HG03520 (cell line): ENCODE measurements at regions not wholly inside any gene's neighbourhood (a gene's known extent, or its start where the extent isn't known, plus 50 kb on each side); places are given as distances from the start of the nearest gene placed in this dataset.

Source experiments
- ATAC-seq: cut with Tn5 transposase; IDR thresholded peaks from one replicate; pipeline ENCODE4 v1.9.1; 2021; ENCODE audit warnings: mild to moderate bottlenecking, moderate library complexity; ENCODE audit not compliant: unreplicated experiment

DNA sequence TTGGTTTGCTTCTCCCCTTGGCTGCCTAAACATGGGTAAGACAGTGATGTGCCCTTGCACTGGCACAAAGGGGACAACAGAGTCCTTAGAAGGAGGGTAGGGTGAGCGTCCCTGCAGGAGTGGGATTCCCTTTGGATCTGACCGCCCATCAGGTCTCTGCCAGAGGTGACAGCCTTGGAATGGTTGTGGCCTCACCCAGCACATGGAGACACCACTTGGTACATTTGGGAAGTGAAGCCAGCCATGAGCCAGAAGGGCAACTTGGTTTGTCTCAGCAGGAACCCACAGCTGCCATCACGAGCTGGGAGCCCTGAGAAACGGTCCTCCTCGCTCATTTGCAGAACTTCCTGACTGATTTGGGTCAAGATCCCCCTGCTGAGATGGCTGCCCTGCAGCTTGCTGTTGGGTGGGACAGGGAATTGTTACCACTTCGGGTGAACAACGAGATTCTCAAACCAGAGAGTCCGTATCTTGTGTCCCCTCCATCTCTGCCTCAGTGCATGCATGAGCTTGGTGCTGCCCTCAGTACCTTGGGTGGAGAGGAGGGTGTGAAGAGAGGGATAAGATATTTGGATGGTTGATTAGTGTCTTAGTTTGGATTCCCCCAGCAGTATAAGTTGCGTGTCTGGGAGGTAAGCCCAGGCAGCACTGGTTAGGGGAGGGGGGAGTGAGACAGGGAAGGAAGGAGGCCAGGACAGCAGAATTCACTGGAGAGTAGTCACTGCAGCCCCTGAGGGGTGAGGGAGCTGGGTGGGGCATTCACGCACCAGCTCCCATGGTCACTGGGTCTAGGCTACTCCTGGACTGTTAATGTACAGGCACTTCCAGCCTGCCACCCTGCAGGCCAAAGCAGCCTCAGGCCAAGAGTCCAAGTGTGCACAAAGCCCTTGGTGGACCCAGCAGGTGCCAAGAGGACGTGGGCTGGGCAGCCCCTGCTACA lies 168.8 kb upstream of the TOPAZ1 start:
- ATAC-seq = no peak

DNA sequence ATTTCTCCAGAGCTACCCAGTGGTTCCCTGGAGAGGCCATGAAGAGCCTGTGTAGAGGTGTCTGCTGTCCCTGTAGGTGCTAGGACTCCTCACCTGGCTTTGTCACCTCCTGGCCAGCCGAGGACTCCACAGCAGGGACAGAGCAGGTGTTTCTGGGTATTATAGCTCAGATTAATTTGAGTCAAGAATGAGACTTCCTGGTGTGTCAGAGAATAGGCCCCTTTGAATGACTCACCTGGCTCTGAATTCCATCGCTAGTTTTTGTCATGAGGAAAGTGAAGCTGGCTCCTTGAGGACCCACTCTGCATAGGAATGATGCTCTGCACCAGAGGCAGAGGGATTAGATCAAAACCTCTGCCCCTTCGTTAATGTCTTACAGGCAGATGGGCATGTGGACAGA lies 167.5 kb upstream of the TOPAZ1 start:
- no peak for ATAC-seq

DNA sequence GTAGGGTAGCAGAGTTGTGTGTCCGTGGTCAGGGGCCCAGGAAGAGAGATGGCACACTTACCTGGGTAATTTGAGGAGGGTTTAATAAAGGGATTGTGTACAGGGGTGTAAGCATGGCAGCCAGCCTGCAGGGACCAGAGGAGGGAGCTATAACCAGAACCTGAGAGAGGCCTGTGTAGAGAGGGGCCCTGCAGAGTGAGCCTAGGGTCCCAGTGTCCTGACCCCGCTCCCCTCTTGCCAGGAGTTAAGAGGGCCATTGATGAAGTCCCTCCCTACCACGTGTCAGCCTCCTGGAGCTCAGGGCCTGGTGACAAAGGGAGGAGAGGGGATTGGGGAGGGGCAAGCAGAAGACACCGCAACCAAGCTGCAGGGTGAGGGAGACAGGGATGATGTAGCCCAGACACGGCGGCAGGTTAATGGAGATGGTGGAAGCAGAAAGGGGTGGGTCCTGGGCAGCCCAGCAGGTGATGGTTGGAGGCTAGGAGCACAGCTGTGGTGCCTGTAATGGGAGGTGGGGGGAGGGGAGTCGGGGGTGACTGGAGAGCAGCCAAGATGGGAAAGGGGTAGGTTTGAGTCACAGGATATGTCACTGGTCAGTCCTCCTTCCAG lies 165.4 kb upstream of the TOPAZ1 start:
- ATAC-seq = no peak

GRCh38 chr3:44077267-44077666 lies 164.4 kb upstream of the TOPAZ1 start:
- no peak for ATAC-seq

GRCh38 chr3:44078863-44079262 lies 162.8 kb upstream of the TOPAZ1 start:
- no peak for ATAC-seq

- no peak for ATAC-seq
Measured at GRCh38 chr3:44079916-44080315, 161.8 kb upstream of the TOPAZ1 start.

DNA sequence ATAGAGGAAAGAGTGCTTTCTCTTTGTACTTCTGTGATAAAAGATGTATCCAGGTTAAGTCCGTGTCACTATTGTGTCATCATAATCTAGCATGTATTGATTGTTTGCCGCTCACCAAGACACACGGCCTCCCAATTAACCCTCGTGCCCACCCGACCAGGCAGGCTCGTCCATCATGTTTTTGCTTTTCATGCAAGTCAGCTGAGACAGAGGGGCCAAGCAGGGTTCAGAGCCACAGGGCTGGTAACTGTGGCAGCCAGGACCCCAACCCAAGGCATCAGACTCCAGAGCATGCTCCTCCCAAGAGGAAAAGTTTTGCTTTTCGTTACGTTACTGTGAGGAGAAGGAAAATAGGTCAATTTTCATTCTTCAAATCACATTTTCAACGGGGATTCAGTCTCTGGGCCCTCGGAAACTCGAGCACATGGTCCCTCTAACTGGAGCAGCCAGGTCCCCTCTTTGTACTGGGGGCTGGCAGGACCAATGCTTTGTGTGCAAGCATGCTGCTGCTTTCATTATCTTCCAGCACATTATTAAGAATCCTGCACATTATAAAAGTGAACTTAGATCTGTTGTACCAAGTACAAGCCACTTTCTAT lies 161.1 kb upstream of the TOPAZ1 start:
- no peak for ATAC-seq

DNA sequence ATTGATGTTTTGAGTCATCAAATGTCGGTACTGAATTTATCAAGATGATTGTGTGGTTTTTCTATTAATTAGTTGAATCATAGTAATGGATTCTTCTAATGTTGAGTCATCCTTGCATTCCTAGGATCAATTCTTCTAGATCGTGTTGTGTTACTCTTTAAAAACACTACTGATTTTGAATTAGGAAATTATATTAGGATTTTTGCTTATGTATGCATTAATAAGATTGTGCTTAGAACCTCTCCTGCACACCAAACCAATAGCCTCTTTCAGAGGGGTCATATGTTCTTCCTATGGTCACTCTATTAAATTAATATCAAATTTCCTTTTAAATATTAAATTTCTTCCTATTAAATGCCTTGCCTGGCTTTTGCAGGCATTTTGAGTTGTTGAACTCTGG lies 151.7 kb upstream of the TOPAZ1 start:
- ATAC-seq = no peak

- ATAC-seq = no peak
Measured at GRCh38 chr3:44092497-44092896, 149.2 kb upstream of the TOPAZ1 start.

- ATAC-seq = no peak
Measured at GRCh38 chr3:44093531-44093930, 148.2 kb upstream of the TOPAZ1 start.

DNA sequence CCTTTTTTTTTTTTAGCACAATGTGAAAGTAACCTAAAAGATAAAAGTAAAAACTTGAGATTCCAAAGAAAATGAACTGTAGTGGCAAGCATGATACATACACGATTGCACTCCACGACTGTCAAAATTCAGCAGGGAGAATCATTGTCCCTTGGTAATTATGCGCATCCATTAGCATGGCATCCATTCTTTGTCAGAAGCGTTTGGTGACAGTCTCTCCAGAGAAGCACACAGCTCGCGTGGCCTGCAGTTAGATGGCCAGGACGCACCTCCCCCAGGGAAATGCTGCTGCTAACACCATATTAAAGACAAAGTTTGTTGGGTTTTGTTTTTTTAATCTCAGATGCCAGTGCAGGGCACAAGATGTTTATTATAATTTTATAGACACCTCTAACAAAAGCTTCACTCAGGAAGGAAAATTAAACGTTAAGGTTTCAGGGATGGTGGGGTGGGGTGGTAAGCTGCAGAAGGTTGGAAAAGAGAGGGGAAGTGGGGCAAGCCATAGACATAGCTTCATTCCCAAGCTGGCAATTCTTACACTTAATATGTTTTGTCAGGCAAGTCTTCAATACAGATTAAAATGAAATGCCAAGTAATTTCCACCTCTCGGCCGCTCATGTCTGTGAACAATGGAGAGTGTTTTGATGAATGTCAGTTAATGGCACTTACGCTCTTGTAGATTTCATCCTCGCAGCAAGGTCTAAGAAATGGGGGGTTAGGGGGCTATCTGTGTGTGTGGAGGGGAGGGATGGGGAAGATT lies 142.8 kb upstream of the TOPAZ1 start:
- no peak for ATAC-seq

GRCh38 chr3:44099566-44100297 lies 142.0 kb upstream of the TOPAZ1 start:
- no peak for ATAC-seq

DNA sequence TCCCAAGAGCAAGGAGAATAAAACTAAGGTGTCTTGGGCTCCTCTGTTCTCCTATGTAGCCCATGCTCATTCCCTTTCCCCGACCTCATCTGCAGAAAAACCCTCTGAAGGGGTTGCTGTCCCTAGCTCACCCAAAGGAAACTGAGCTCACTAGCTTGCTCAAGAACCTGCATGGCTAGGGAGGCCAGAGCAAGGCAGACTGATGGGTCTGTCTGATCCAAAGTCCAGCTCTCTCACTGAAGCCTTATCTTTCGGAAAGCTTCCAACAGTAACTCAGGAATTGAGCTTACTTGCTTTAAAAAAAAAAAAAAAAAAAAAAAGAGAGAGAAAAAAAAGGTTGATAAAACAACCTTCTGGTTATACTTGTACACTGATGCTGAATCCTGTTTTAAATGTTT lies 141.4 kb upstream of the TOPAZ1 start:
- ATAC-seq = no peak

DNA sequence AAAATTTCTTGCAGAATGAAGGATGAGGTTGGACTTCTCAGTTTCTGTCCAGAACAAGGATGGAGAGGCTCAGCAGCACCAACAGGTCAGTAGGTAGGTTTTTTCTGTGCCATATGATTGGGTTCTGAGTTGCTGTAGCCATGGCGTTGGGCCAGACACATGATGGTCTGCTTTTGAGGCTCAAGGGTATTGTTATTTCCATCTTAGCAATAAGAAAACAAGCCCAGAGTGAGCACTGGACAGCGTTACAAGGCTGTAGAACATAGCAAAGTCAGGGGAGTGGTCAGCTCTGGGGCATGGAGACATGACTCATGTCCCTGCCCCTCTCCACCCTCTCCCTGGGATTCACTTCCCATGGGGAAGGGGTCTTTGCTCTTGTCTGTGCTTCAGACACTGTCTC lies 137.6 kb upstream of the TOPAZ1 start:
- ATAC-seq = no peak

- peak; percentile 87 for ATAC-seq
Measured at GRCh38 chr3:44104668-44105321, 136.9 kb upstream of the TOPAZ1 start.

GRCh38 chr3:44105571-44105970 lies 136.1 kb upstream of the TOPAZ1 start:
- no peak for ATAC-seq

GRCh38 chr3:44106756-44107155 lies 134.9 kb upstream of the TOPAZ1 start:
- ATAC-seq = no peak

- no peak for ATAC-seq
Measured at GRCh38 chr3:44108481-44108880, 133.2 kb upstream of the TOPAZ1 start.

DNA sequence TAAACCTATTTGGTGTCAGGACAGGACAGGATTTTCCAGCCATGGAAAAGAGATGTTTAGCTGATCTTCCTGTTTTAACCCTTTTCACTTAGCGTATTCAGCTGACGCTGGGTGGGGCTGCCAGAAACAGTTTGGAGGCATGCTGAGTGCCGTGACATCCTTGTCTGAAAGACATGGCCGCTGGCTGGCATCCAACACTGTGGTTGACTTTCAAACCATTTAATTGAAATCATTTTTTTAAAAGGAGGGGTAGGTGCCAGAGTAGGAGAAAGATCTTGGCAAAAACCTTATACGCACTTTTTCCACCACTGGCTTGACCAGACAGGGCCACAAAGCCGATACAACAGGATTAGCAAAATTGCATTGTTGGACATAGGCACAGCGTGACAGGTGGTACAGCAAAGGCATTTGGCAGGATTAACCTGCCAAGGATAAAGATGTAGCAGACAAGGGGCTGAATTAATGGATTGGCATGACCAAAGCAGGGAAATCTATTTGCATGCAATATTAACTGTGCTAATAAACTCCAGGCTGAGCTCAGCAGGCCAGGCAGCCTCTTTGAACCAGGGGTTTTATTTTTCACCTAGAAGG lies 131.8 kb upstream of the TOPAZ1 start:
- ATAC-seq = no peak

DNA sequence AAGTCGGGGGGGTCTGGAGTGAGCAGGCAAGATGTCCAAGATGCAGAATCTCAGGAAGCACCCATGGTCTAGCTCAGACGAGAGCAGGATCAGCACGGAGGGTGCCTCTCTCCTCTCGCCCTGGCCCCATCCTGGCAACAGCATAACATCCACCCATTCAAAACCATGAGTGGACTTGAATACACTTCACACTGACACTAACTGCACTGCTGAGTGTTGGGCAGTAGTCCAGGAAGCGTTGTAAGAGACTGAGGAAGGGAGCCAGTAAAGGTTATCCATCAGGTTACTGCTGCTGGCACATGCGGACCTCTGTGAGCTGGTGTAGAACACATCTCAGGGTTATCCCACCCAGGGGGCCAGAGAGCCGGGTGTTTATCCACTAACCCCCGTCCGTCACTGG lies 131.0 kb upstream of the TOPAZ1 start:
- ATAC-seq = no peak
